ENCODE measurements at regions not wholly inside any gene's neighbourhood (a gene's known extent, or its start where the extent isn't known, plus 50 kb on each side); places are given as distances from the start of the nearest gene placed in this dataset.

- CTCF ChIA-PET: interaction anchor here (0.7 to 2.4 kb wide), 14 partner anchors 9 to 271 kb away, joined by 3 to 26 read pairs (median 4); partner anchors contain the start of gene SOX9
- Histone ChIP-seq H3K27ac (peak overlapping the region; percentile 76 to 85), H3K4me3 (no peak overlapping the region), H3K4me1 (peaks cover 92% of the 10 kb centered on the region), H3K9me3 (no peaks in the 10 kb centered on the region), H3K4me2 (peak overlapping the region; percentile 63)
- TF ChIP-seq GATA3 (IDR thresholded peaks at IDR 0.05; ENCODE audit: borderline replicate concordance): peak; percentile 42; the same call in 1 of the 2 replicates
- no peak for TF ChIP-seq CBX8 (IDR thresholded peaks at IDR 0.05)
- TF ChIP-seq ATOH8 (CRISPR knock-in tag; IDR thresholded peaks at IDR 0.05; ENCODE audit: low read depth): peak; percentile 50; the same call in 1 of the 2 replicates
- no peak for TF ChIP-seq HEYL (CRISPR knock-in tag; IDR thresholded peaks at IDR 0.05)
- TF ChIP-seq PHF8 (IDR thresholded peaks at IDR 0.05; ENCODE audit: borderline replicate concordance, low read depth): no peak
- TF ChIP-seq EHMT2 (IDR thresholded peaks at IDR 0.05; ENCODE audit: low read depth): no peak
- TF ChIP-seq FOSL2 (IDR thresholded peaks at IDR 0.05): peak; percentile 19; the same call in 1 of the 2 replicates
- TF ChIP-seq FOSL2 (CRISPR knock-in tag; IDR thresholded peaks at IDR 0.05): peak; percentile 52; the same call in 1 of the 2 replicates
- TF ChIP-seq JUNB (IDR thresholded peaks at IDR 0.05): peak; percentile 27; the same call in 1 of the 2 replicates
- POLR2A ChIA-PET: interaction anchor here (0.8 to 1.5 kb wide), 2 partner anchors 16 to 270 kb away, joined by 3 to 6 read pairs; partner anchors contain the start of gene SOX9
- FAIRE-seq (no peak), DNase-seq (ENCODE audit: low read depth in 1 of 2, low spot score in 1 of 2) (peak in 1 of 2 experiments; percentile 46), ATAC-seq (peak; percentile 21 to 22; a peak in 5 of 6 replicates)
- WGBS (ENCODE audit: missing lambda C conversion rate): 63% methylated on average over 3 of the region's 3 CpGs
These were observed 270.1 kb downstream of the SOX9 start for GRCh38 chr17:72390675-72391508.

- Histone ChIP-seq H3K4me2 (peak overlapping the region; percentile 63), H3K4me1 (peaks cover 87% of the 10 kb centered on the region), H3K27ac (peak overlapping the region; percentile 76 to 85), H3K4me3 (no peak overlapping the region), H3K9me3 (no peaks in the 10 kb centered on the region)
- peak; percentile 35 to 54 for ATAC-seq
- DNase-seq (ENCODE audit: low read depth in 1 of 2, low spot score in 1 of 2): peak in 1 of 2 experiments; percentile 78
- ChIA-PET POLR2A (interaction anchor here (0.6 to 1.5 kb wide), 2 partner anchors 112 to 271 kb away, joined by 5 to 6 read pairs; partner anchors contain the start of gene SOX9), CTCF (interaction anchor here (0.9 to 2.3 kb wide), 11 partner anchors 12 to 271 kb away, joined by 3 to 7 read pairs (median 3); partner anchors contain the start of gene SOX9)
- 84% methylated on average over 18 of the region's 18 CpGs for WGBS (ENCODE audit: missing lambda C conversion rate)
- no peak for FAIRE-seq
- no peak for TF ChIP-seq CBX8 (IDR thresholded peaks at IDR 0.05)
- no peak for TF ChIP-seq KDM1A (IDR thresholded peaks at IDR 0.05; ENCODE audit: low read depth)
- no peak for TF ChIP-seq POLR2A (IDR thresholded peaks at IDR 0.05; ENCODE audit: low read length)
- no peak for TF ChIP-seq MAX (IDR thresholded peaks at IDR 0.05)
- TF ChIP-seq JUN (IDR thresholded peaks at IDR 0.05): peak in 1 of 2 experiments; percentile 63; a peak in 3 of 5 replicates
- peak; percentile 66; the same call in 1 of the 2 replicates for TF ChIP-seq FOSL2 (IDR thresholded peaks at IDR 0.05)
- TF ChIP-seq FOSL2 (CRISPR knock-in tag; IDR thresholded peaks at IDR 0.05): no peak
- peak; percentile 74; the same call in 1 of the 2 replicates for TF ChIP-seq POLR2AphosphoS2 (conservative IDR thresholded peaks at IDR 0.05; ENCODE audit: low read length)
- no peak for TF ChIP-seq USF2 (IDR thresholded peaks at IDR 0.05)
- TF ChIP-seq EHMT2 (IDR thresholded peaks at IDR 0.05; ENCODE audit: low read depth): no peak
- no peak for TF ChIP-seq ELK1 (IDR thresholded peaks at IDR 0.05; ENCODE audit: low read depth, low read length)
- TF ChIP-seq RAD21 (conservative IDR thresholded peaks at IDR 0.05 in 1 of 2, IDR thresholded peaks at IDR 0.05 in 1 of 2): peak in 1 of 2 experiments; percentile 71; a peak in 2 of 5 replicates
- TF ChIP-seq HOXB13 (CRISPR knock-in tag; IDR thresholded peaks at IDR 0.05; ENCODE audit: low read depth): no peak
- TF ChIP-seq HOXB5 (CRISPR knock-in tag; IDR thresholded peaks at IDR 0.05): no peak
- no peak for TF ChIP-seq CHD4 (IDR thresholded peaks at IDR 0.05; ENCODE audit: borderline replicate concordance)
- peak; percentile 20 for TF ChIP-seq MAFK (IDR thresholded peaks at IDR 0.05; ENCODE audit: partially characterized antibody)
- 0 out of 2 replicates have a peak, but pooled peaks have one; percentile 6 for TF ChIP-seq PBX3 (IDR thresholded peaks at IDR 0.05)
- no peak for TF ChIP-seq ZFP36 (IDR thresholded peaks at IDR 0.05; ENCODE audit: borderline replicate concordance, partially characterized antibody)
- no peak for TF ChIP-seq ESRRA (IDR thresholded peaks at IDR 0.05; ENCODE audit: borderline replicate concordance, low read length)
- peak; percentile 65; the same call in 1 of the 2 replicates for TF ChIP-seq HES2 (IDR thresholded peaks at IDR 0.05)
- no peak for TF ChIP-seq RNF2 (IDR thresholded peaks at IDR 0.05; ENCODE audit: borderline replicate concordance, low read depth)
- TF ChIP-seq NR3C1 (IDR thresholded peaks at IDR 0.05): no peak
- TF ChIP-seq KDM5A (IDR thresholded peaks at IDR 0.05): no peak
These were observed 271.5 kb downstream of the SOX9 start for GRCh38 chr17:72392056-72393010.
